A172 (cell line): ENCODE measurements at regions not wholly inside any gene's neighbourhood (a gene's known extent, or its start where the extent isn't known, plus 50 kb on each side); places are given as distances from the start of the nearest gene placed in this dataset.
"Not testable (repeated sequence)": the region's sequence is repeated elsewhere in the genome, so short reads cannot be mapped to it uniquely, and the experiment has no call there.

Experiments
- DNase-seq: peaks from one replicate; pipeline ENCODE4 v3.0.0-alpha.2; 2015; ENCODE audit warnings: low spot score

DNA sequence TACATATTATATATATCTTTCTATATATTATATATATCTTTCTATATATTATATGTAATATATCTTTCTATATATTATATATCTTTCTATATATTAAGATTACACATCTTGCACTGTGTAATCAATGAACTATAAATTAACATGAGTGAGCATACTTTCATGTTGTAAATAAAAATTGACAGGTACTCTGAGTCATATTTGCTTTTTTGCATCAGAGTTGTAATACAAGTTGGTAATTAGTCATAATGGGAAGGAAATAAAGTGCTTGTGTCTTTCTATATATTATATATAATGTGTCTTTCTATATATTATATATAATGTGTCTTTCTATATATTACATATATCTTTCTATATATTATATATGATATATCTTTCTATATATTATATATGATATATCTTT, 172.5 kb upstream of the MAGI2 start:
- not testable (repeated sequence) for DNase-seq

GRCh38 chr7:79624336-79624735, 170.9 kb upstream of the MAGI2 start:
- DNase-seq: no peak

DNA sequence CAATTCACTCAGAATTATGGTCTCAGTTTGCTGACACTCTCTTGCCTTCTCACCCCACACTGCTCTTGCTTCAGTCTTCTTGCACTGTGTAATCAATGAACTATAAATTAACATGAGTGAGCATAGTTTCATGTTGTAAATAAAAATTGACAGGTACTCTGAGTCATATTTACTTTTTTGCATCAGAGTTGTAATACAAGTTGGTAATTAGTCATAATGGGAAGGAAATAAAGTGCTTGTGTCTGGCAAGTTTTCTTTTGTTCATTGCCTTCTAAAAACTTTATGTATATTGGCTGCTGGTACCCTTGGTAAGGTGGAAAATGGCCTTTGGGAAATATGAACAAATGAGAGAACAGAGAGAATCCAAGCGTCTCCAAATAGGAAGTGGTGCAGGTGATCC, 169.3 kb upstream of the MAGI2 start:
- DNase-seq: no peak

GRCh38 chr7:79620291-79620690, 166.8 kb upstream of the MAGI2 start:
- no peak for DNase-seq

- DNase-seq: no peak
These were observed 165.7 kb upstream of the MAGI2 start for GRCh38 chr7:79619216-79619615.

DNA sequence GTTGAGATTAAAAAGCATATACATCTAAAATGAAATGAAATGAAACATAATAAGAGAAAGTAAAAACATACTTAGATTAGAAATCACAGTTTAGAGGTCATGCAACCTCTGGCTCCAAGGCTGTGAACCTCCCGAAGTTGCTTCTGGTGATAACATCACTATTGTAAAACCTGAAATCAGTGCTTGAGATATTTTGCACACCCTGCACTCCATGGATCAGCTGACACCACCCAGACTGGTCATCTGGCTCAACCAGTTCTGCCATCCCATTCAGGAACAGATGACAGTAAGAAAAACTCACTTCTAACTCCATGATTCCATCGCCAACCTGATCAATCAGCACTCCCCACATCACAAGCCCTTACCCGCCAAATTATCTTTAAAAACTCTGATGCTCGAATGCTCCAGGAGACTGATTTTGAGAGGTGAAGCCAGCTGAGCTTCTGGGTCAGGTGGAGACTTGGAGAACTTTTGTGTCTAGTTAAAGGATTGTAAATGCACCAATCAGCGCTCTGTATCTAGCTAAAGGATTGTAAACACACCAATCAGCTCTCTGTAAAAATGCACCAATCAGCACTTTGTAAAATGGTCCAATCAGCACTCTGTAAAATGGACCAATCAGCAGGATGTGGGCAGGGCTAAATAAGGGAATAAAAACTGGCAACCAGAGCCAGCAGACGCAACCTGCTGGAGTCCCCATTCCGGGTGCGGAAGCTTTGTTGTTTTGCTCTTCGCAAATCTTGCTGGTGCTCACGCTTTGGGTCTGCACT, 162.6 kb upstream of the MAGI2 start:
- DNase-seq: no peak

DNA sequence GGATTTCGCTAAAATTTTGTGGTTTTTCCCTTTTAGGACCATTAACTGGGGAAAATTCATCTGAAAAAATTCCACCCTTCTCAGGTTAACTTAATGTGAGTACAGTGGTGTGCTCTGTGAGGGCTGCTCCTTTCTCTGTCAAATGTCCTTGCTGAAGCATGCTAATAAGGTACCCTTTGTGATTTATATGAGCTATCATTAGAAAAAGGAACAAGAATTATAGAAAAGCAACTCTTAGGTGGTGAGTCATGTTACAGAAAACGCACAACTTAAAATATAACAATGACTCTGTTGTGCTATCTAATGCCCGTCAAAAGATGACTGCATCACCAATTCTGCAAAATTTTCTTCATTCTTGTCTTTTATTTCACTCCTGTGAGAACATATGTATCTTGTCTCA, 162.0 kb upstream of the MAGI2 start:
- peak; percentile 18 for DNase-seq

DNA sequence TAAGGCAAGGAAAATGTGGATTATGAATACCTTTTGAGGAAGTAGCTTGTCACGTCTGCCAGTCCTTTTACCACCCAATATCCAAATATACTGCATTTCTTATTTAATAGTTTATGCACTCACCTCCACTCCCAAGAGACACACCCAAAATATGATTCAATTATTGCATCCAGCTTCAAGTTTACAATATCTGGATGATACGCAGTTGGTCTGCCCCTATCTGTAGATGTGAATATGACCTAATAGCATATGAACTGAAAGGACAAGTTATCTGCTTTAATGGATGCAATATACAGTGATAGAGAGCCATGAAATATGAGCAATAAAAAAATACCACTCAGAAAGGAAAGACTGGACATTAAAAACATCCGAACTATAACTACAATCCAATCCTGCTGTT, 159.4 kb upstream of the MAGI2 start:
- no peak for DNase-seq

GRCh38 chr7:79612022-79612421, 158.6 kb upstream of the MAGI2 start:
- DNase-seq: no peak

DNA sequence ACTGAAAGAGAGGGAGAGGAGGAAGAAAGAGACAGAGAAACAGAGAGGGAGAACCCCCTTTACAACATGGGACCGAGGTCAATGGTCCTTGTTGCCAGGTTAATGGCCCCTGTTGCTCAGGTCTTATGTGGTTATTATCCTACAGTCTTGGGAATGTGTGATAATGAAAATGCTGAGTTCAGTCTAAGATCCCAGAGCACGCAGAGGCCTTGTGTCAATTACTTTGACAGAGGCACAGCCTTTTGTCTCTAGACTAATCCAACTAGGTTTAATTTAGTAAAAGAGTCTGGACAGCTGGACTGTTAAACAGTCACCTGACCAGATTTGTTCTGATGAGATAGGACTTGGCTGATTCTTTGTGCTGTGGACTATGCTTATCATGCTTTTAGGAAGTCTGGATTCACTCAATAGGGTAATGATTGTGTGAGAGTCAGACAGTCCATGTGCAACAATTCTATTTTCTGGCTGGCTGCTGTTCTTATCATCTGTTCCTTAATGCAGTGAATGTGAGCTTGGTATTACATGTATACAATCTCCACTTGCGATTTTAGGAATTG, 157.4 kb upstream of the MAGI2 start:
- DNase-seq: no peak

GRCh38 chr7:79610313-79610712, 156.8 kb upstream of the MAGI2 start:
- DNase-seq: no peak

DNA sequence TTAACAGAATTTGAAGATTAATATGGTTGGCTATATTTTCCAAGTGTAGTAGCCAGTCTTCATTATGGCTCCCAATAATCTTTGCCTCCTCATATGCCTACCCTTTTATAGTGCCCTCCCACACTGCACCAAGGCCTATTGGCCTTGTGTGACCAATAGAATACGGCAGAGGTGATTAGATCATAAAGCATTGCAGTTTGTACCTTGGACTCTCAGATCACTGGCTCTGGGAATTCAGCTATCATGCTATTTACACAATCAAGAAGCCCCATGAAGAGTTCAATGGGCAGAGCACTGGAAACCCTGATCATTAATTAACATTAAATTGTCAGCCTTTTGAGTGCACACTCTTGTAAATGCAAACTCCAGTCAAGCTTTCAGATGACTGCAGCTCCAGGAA, 154.5 kb upstream of the MAGI2 start:
- DNase-seq: no peak

DNA sequence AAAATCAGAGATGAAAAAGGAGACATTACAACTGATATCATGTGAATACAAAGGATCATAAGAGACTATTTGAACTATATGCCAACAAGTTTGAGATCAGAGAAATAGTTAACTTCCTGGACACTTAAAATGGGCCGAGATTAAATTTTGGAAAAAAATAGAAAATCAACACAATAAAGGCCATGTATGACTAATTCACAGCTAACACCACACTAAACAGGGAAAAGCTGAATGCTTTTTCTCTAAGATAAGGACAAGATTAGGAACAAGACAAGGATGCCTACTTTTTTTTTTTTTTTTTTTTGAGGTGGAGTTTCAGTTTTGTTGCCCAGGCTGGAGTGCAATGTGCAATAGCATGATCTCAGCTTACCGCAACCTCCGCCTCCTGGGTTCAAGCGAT, 151.4 kb upstream of the MAGI2 start:
- no peak for DNase-seq

GRCh38 chr7:79598351-79598750, 144.9 kb upstream of the MAGI2 start:
- no peak for DNase-seq

DNA sequence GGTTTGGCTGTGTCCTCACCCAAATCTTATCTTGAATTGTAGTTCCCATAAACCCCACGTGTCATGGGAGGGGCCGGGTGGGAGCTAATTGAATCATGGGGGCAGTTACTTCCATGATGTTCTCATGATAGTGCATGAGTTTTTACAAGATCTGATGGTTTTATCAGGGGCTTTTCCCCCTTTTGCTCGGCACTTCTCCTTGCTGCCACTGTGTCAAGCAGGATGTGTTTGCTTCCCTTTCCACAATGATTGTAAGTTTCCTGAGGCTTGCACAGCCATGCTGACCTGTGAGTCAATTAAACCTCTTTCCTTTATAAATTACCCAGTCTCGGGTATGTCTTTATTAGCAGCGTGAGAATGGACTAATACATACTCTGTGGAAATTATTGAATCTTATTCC, 141.2 kb upstream of the MAGI2 start:
- DNase-seq: not testable (repeated sequence)

GRCh38 chr7:79593866-79594301, 140.4 kb upstream of the MAGI2 start:
- no peak for DNase-seq

DNA sequence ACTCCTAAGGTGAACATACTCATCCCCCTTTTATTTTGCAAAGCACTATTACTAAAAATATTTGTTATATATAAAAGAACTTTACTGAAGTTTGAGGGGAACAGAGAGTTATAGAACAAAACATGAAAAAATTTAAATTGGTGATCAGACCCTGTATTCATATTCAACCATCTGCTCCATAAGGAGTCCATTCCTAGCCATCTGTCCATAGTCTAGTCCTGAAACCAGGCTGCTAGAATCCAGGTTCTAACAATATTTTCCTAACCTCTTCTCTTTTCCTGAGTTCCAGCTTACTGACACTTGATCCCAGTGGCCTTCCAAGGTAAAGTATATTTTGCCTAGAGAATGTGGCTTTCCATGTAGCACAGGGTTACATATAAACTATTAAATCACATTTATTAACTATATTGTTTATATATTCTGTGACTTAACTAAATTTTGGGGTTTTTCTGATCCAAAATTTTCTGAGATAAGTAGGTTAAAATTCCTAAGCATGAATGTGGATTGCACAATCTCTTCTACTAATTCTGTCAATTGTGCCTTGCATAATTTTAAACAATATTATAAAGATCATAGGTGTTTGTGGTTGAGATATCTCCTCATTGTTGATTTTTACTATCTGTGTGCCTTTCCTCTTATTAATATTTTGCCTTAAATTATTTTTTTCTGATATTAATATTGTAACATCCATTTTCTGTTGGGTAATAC, 137.6 kb upstream of the MAGI2 start:
- DNase-seq: no peak

GRCh38 chr7:79590391-79590790, 136.9 kb upstream of the MAGI2 start:
- no peak for DNase-seq

GRCh38 chr7:79570903-79571302, 117.4 kb upstream of the MAGI2 start:
- DNase-seq: no peak

GRCh38 chr7:79563821-79564522, 110.5 kb upstream of the MAGI2 start:
- no peak for DNase-seq

GRCh38 chr7:79555571-79555970, 102.1 kb upstream of the MAGI2 start:
- no peak for DNase-seq

DNA sequence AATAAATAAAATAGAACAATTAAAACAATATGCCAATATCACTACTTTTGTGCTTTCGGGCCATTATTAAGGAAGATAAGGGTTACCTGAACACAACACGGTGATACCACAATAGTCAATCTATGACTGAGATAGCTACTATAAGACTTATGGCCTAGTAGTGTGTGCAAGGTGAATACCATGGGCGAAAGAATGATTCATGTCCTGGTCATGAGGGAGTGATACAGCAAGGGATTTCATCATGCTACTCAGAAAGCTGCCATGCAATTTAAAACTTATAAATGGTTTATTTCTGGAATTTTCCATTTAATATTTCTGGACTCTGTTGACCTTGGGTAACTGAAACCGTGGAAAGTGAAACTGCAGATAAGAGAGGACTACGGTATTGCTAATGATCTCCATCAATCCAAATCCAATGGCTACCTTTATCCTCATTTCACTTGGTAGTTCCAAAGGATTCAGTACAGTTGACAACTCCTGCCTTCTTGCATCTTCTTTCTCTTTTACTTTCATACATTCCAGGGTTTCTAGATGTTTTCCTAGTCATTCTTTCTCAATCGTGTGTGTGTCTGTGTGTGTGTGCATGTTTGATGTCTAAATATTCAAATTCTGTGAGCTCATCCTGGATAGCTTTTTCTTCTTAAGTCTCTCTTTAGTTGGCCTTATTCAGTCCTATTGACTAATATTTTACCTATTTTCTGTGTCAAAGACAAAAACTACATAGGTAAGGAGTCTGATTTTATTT, 100.5 kb upstream of the MAGI2 start:
- peak; percentile 37 for DNase-seq
